GM12892 (cell line): ENCODE measurements at regions not wholly inside any gene's neighbourhood (a gene's known extent, or its start where the extent isn't known, plus 50 kb on each side); places are given as distances from the start of the nearest gene placed in this dataset.

Source experiments
- POLR2A ChIP-seq: IDR thresholded peaks from 2 replicates; pipeline ENCODE4 v1.6.1; 2011; ENCODE audit warnings: low read depth, low read length, control low read depth
- POLR2AphosphoS5 ChIP-seq: IDR thresholded peaks from 2 replicates; pipeline ENCODE4 v1.6.1; 2011; ENCODE audit warnings: low read depth, low read length, control low read depth
- TAF1 ChIP-seq: IDR thresholded peaks from 2 replicates; pipeline ENCODE4 v1.6.1; 2011; ENCODE audit warnings: low read depth, mild to moderate bottlenecking, control low read depth, low read length, borderline replicate concordance

DNA sequence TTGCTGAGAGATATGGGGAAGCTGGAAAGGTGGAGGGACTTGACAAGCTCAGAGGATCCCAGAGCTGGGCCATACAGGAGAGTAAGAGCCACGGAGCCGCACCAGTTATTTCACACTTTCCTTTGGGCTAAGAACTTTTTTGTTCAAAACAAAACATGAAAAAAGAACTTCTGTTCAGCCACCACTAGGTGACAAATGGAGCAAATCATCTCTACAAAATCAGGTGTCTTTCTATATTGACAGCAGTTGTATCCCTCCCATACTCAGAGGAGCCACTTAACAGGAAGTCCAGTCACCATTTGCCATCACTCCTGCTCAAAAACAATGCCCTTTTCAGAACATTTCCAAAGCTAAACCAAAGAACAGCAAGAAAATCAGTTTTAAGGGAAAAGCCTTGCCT is 70.3 kb upstream of the DBX2 start:
- TF ChIP-seq POLR2A = no peak
- no peak for TF ChIP-seq POLR2AphosphoS5
- TF ChIP-seq TAF1 = no peak
